ENCODE measurements at regions not wholly inside any gene's neighbourhood (a gene's known extent, or its start where the extent isn't known, plus 50 kb on each side); places are given as distances from the start of the nearest gene placed in this dataset.
A peak's percentile ranks its signal among the peaks of the same experiment; 100 is the strongest.

DNA sequence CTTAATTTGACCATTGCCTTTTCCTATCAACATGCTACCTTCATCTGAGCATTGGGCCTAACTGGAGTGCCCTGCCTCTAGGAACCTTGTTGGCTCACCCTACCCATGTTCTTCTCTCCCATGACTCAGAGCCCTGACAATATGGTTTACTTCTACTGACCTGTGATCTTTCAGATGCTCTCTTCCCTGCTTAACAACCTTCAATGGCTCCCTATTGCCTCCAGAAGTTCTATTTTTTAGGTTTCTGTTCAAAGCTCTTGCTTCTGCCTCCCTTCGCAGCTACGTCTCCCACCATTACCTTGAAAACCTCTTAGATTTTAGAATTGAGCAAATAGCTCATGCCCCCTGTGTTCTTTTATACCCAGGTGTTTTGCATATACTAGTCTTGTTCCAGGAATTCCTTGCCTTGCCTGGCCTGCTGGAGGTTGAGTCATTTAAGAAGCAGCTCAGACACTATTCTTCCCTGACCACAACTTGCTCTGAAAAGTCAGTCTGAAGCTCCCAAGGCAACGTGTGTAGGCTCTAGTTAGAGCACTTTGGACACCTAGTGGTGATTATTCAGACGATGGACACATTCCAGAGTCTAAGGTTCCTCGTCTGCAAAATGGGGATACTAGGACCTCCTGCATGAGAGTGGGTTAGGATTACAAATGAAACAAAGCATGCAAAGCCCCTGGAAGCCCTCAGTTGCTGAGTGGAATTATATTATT is 64.4 kb upstream of the EMX2 start:
- Histone ChIP-seq H3K36me3 (ENCODE audit: control insufficient read depth, insufficient read depth, low read length) (no peaks in the 10 kb centered on the region), H3K9ac (ENCODE audit: insufficient read depth in 1 of 2, low read depth in 2 of 2, low read length in 2 of 2) (no peak overlapping the region), H3K27me3 (ENCODE audit: control insufficient read depth in 2 of 2, insufficient read depth in 2 of 2, low read length in 2 of 2) (no peaks in the 10 kb centered on the region; a peak in 1 of 5 replicates), H3K9me1 (ENCODE audit: control insufficient read depth, insufficient read depth, low read length) (no peaks in the 10 kb centered on the region), H3K79me2 (ENCODE audit: control insufficient read depth, insufficient read depth, low read length) (no peaks in the 10 kb centered on the region), H3K9me3 (replicated peaks; ENCODE audit: control insufficient read depth, insufficient read depth, low read depth, low read length) (no peaks in the 10 kb centered on the region), H3K4me2 (ENCODE audit: insufficient read depth, low read length) (no peak overlapping the region), H2AFZ (ENCODE audit: low read depth, low read length) (no peak overlapping the region), H3K27ac (ENCODE audit: extremely low read depth, low read depth, low read length) (no peak overlapping the region), H3K4me3 (no peak overlapping the region), H4K20me1 (replicated peaks; ENCODE audit: control insufficient read depth, insufficient read depth, low read length) (no peaks in the 10 kb centered on the region), H3K4me1 (replicated peaks in 1 of 2; ENCODE audit: control insufficient read depth in 2 of 2, insufficient read depth in 2 of 2, low read length in 2 of 2) (no peaks in the 10 kb centered on the region)
- DNase-seq (ENCODE audit: extremely low read depth in 1 of 4, low spot score in 3 of 4): peak; percentile 17 to 29 (median 18)
- ChIA-PET POLR2A (no interaction called here), CTCF (ENCODE audit: low intra/inter-chr PET ratio) (no interaction called here)
- intact Hi-C loops (cut with micrococcal nuclease) (no loop called here), in situ Hi-C loops (cut with MboI) (no loop called here)
- TF ChIP-seq RAD21 (CRISPR knock-in tag; conservative IDR thresholded peaks at IDR 0.05 in 1 of 2, IDR thresholded peaks at IDR 0.05 in 1 of 2) (peak; percentile 22 to 41; a peak in 3 of 4 replicates), TAF15 (IDR thresholded peaks at IDR 0.05; ENCODE audit: low read depth, low read length) (no peak), MEF2A (IDR thresholded peaks at IDR 0.05; ENCODE audit: control insufficient read depth, low read depth, low read length) (no peak), ZNF347 (CRISPR knock-in tag; IDR thresholded peaks at IDR 0.05; ENCODE audit: low read depth) (no peak), ZZZ3 (IDR thresholded peaks at IDR 0.05) (no peak), ZFP1 (CRISPR knock-in tag; IDR thresholded peaks at IDR 0.05) (0 out of 2 replicates have a peak, but pooled peaks have one; percentile 7), TARDBP (IDR thresholded peaks at IDR 0.05) (no peak)
- TF ChIP-seq, protein P1, sequence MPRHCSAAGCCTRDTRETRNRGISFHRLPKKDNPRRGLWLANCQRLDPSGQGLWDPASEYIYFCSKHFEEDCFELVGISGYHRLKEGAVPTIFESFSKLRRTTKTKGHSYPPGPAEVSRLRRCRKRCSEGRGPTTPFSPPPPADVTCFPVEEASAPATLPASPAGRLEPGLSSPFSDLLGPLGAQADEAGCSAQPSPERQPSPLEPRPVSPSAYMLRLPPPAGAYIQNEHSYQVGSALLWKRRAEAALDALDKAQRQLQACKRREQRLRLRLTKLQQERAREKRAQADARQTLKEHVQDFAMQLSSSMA (CRISPR knock-in tag; IDR thresholded peaks at IDR 0.05): no peak
- TF ChIP-seq, protein P2, sequence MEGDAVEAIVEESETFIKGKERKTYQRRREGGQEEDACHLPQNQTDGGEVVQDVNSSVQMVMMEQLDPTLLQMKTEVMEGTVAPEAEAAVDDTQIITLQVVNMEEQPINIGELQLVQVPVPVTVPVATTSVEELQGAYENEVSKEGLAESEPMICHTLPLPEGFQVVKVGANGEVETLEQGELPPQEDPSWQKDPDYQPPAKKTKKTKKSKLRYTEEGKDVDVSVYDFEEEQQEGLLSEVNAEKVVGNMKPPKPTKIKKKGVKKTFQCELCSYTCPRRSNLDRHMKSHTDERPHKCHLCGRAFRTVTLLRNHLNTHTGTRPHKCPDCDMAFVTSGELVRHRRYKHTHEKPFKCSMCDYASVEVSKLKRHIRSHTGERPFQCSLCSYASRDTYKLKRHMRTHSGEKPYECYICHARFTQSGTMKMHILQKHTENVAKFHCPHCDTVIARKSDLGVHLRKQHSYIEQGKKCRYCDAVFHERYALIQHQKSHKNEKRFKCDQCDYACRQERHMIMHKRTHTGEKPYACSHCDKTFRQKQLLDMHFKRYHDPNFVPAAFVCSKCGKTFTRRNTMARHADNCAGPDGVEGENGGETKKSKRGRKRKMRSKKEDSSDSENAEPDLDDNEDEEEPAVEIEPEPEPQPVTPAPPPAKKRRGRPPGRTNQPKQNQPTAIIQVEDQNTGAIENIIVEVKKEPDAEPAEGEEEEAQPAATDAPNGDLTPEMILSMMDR (IDR thresholded peaks at IDR 0.05 in 2 of 3, conservative IDR thresholded peaks at IDR 0.05 in 1 of 3; ENCODE audit: insufficient read depth in 2 of 3, low read depth in 1 of 3, low read length in 3 of 3): peak in 2 of 3 experiments; percentile 4 to 33; a peak in 1 of 6 replicates
- TF ChIP-seq, protein P3, sequence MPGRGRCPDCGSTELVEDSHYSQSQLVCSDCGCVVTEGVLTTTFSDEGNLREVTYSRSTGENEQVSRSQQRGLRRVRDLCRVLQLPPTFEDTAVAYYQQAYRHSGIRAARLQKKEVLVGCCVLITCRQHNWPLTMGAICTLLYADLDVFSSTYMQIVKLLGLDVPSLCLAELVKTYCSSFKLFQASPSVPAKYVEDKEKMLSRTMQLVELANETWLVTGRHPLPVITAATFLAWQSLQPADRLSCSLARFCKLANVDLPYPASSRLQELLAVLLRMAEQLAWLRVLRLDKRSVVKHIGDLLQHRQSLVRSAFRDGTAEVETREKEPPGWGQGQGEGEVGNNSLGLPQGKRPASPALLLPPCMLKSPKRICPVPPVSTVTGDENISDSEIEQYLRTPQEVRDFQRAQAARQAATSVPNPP (IDR thresholded peaks at IDR 0.05; ENCODE audit: borderline replicate concordance, insufficient read depth, insufficient read length): no peak
- TF ChIP-seq, protein P4, sequence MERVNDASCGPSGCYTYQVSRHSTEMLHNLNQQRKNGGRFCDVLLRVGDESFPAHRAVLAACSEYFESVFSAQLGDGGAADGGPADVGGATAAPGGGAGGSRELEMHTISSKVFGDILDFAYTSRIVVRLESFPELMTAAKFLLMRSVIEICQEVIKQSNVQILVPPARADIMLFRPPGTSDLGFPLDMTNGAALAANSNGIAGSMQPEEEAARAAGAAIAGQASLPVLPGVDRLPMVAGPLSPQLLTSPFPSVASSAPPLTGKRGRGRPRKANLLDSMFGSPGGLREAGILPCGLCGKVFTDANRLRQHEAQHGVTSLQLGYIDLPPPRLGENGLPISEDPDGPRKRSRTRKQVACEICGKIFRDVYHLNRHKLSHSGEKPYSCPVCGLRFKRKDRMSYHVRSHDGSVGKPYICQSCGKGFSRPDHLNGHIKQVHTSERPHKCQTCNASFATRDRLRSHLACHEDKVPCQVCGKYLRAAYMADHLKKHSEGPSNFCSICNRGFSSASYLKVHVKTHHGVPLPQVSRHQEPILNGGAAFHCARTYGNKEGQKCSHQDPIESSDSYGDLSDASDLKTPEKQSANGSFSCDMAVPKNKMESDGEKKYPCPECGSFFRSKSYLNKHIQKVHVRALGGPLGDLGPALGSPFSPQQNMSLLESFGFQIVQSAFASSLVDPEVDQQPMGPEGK (CRISPR knock-in tag; IDR thresholded peaks at IDR 0.05; ENCODE audit: borderline replicate concordance): no peak
- ATAC-seq: peak; percentile 62; the same call in 2 of the 3 replicates
- WGBS (ENCODE audit: insufficient coverage, low coverage, missing lambda C conversion rate): 16% methylated on average over 5 of the region's 5 CpGs
- no TSS peak for BruUV-seq (replicated peaks)
- no peak for FAIRE-seq

Measured in K562 (cell line).